GM19025 (cell line): ENCODE measurements at regions not wholly inside any gene's neighbourhood (a gene's known extent, or its start where the extent isn't known, plus 50 kb on each side); places are given as distances from the start of the nearest gene placed in this dataset.
"Not testable (repeated sequence)": the region's sequence is repeated elsewhere in the genome, so short reads cannot be mapped to it uniquely, and the experiment has no call there.

Experiments used
- ATAC-seq: cut with Tn5 transposase; IDR thresholded peaks from one replicate; pipeline ENCODE4 v1.9.1; 2021; ENCODE audit warnings: mild to moderate bottlenecking, low read depth, moderate library complexity; ENCODE audit not compliant: unreplicated experiment

- no peak for ATAC-seq
These were observed 532.3 kb downstream of the SOX6 start for GRCh38 chr11:15824060-15824459.

GRCh38 chr11:15825976-15826650 is 530.2 kb downstream of the SOX6 start:
- ATAC-seq: no peak

- ATAC-seq: no peak
These were observed 529.5 kb downstream of the SOX6 start for GRCh38 chr11:15826826-15827225.

- no peak for ATAC-seq
These were observed 528.0 kb downstream of the SOX6 start for GRCh38 chr11:15828215-15828853.

- ATAC-seq: no peak
These were observed 527.0 kb downstream of the SOX6 start for GRCh38 chr11:15829312-15829711.

- ATAC-seq: no peak
These were observed 525.5 kb downstream of the SOX6 start for GRCh38 chr11:15830741-15831428.

- no peak for ATAC-seq
These were observed 520.4 kb downstream of the SOX6 start for GRCh38 chr11:15835788-15836411.

GRCh38 chr11:15836795-15837194 is 519.6 kb downstream of the SOX6 start:
- ATAC-seq: no peak

GRCh38 chr11:15837901-15838489 is 518.4 kb downstream of the SOX6 start:
- no peak for ATAC-seq

- no peak for ATAC-seq
These were observed 517.3 kb downstream of the SOX6 start for GRCh38 chr11:15839061-15839460.

GRCh38 chr11:15840966-15841365 is 515.4 kb downstream of the SOX6 start:
- no peak for ATAC-seq

GRCh38 chr11:15841931-15842740 is 514.2 kb downstream of the SOX6 start:
- ATAC-seq: no peak

GRCh38 chr11:15843309-15843872 is 513.0 kb downstream of the SOX6 start:
- ATAC-seq: no peak

- no peak for ATAC-seq
These were observed 511.1 kb downstream of the SOX6 start for GRCh38 chr11:15845261-15845660.

GRCh38 chr11:15848631-15849168 is 507.6 kb downstream of the SOX6 start:
- no peak for ATAC-seq

- ATAC-seq: no peak
These were observed 507.1 kb downstream of the SOX6 start for GRCh38 chr11:15849257-15849656.

- not testable (repeated sequence) for ATAC-seq
These were observed 506.0 kb downstream of the SOX6 start for GRCh38 chr11:15850335-15850734.

- no peak for ATAC-seq
These were observed 505.3 kb downstream of the SOX6 start for GRCh38 chr11:15851051-15851498.

GRCh38 chr11:15852179-15852578 is 504.2 kb downstream of the SOX6 start:
- ATAC-seq: no peak
